H1 (cell line): ENCODE measurements at regions not wholly inside any gene's neighbourhood (a gene's known extent, or its start where the extent isn't known, plus 50 kb on each side); places are given as distances from the start of the nearest gene placed in this dataset.

Source experiments
- CHD7 ChIP-seq: fragments of 300-600 bp; sonication (generic); IDR thresholded peaks from 2 replicates; pipeline ENCODE4 v1.7.1; 2012; ENCODE audit warnings: low read length, moderate library complexity, mild to moderate bottlenecking, inconsistent platforms; ENCODE audit not compliant: insufficient replicate concordance
- CTCF ChIP-seq, 3 experiments: IDR thresholded peaks; 1 replicate in 2 of 3; 2 replicates in 1 of 3; pipeline versions ENCODE4 v1.5.1 to v1.6.1; 2011; ENCODE audit warnings: low read length in 3 of 3, mild to moderate bottlenecking in 3 of 3, inconsistent platforms in 2 of 3, low read depth in 1 of 3, moderate library complexity in 1 of 3; ENCODE audit not compliant: insufficient read depth in 1 of 3; ENCODE audit errors: control extremely low read depth in 1 of 3
- EZH2 ChIP-seq: fragments of 200-600 bp; sonication (generic); IDR thresholded peaks from 2 replicates; pipeline ENCODE4 v1.7.1; 2012; ENCODE audit warnings: low read depth, mild to moderate bottlenecking, moderate library complexity, low read length, inconsistent platforms; ENCODE audit not compliant: severe bottlenecking
- POLR2A ChIP-seq, 2 experiments: IDR thresholded peaks; 1 replicate in 1 of 2; 2 replicates in 1 of 2; pipeline ENCODE4 v1.6.1; 2011; ENCODE audit warnings: low read depth in 2 of 2, low read length in 2 of 2, mild to moderate bottlenecking in 2 of 2; ENCODE audit errors: control extremely low read depth in 1 of 2
- RBBP5 ChIP-seq: IDR thresholded peaks from 2 replicates; pipeline ENCODE4 v1.7.1; 2012; ENCODE audit warnings: low read depth, mild to moderate bottlenecking, inconsistent platforms, low read length, moderate library complexity, borderline replicate concordance
- SIX5 ChIP-seq: IDR thresholded peaks from 2 replicates; pipeline ENCODE4 v1.6.1; 2011; ENCODE audit warnings: mild to moderate bottlenecking, low read depth, low read length
- SP2 ChIP-seq: IDR thresholded peaks from 2 replicates; pipeline ENCODE4 v1.6.1; 2012; ENCODE audit warnings: mild to moderate bottlenecking, low read length, inconsistent platforms
- TBP ChIP-seq: IDR thresholded peaks from 2 replicates; pipeline ENCODE4 v1.6.1; 2011; ENCODE audit warnings: low read depth, low read length, improper control_type of control experiment
- TCF12 ChIP-seq: IDR thresholded peaks from 2 replicates; pipeline ENCODE4 v1.6.1; 2011; ENCODE audit warnings: low read depth, mild to moderate bottlenecking, low read length

GRCh38 chr10:2438248-2438939, 629.0 kb upstream of the PFKP start (continued):
- TF ChIP-seq SIX5 (no peak), TCF12 (no peak), CHD7 (no peak), CTCF (IDR thresholded peaks at IDR 0.05; ENCODE audit: control extremely low read depth in 1 of 3, insufficient read depth in 1 of 3, low read depth in 1 of 3, low read length in 3 of 3) (no peak), SP2 (no peak), RBBP5 (no peak), EZH2 (no peak), POLR2A (IDR thresholded peaks at IDR 0.05; ENCODE audit: control extremely low read depth in 1 of 2, low read depth in 2 of 2, low read length in 2 of 2) (no peak), TBP (no peak)
